ENCODE measurements at regions not wholly inside any gene's neighbourhood (a gene's known extent, or its start where the extent isn't known, plus 50 kb on each side); places are given as distances from the start of the nearest gene placed in this dataset.

DNA sequence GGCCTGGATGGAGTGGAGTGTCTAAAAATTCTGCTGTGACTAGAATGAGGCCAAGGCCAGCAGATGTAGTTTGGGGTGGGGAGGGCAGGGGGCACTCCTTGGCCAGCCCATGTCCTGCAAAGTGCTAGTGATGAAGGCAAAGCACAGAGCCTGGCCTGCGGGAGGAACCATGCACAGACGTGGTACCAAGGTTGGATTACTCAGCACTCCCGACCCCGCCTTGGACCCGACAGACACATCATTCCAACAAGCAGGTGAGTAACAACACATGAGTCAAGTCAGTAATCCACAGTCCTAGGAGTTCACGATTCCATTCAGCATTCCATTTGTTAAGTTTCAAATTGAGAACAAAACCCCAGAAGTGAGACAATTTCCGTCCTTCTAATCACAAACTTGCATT is 317.3 kb downstream of the TCERG1L start:
- no peak for DNase-seq

DNA sequence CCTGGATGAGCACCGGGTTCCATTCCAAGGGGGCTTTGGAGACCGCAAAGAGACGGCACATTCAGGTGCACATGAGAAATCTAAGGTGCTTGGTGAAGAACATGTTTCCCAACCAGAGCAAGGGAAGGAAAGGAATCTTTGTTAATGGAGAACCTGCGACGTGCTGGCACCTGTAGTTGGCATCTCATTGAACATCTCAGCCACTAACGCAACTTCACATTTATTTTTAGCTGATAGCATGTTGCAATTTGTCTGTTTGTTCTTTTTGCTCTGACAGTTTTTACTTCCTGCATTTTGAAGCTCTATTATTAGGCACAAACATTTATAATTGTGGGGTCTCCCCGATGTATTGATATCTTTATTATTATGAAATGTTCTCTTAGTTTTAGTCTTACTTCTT is 316.7 kb downstream of the TCERG1L start:
- no peak for DNase-seq

GRCh38 chr10:130997267-130998045 is 314.1 kb downstream of the TCERG1L start:
- no peak for DNase-seq

- no peak for DNase-seq
Measured at GRCh38 chr10:130998046-130998435, 313.5 kb downstream of the TCERG1L start.

DNA sequence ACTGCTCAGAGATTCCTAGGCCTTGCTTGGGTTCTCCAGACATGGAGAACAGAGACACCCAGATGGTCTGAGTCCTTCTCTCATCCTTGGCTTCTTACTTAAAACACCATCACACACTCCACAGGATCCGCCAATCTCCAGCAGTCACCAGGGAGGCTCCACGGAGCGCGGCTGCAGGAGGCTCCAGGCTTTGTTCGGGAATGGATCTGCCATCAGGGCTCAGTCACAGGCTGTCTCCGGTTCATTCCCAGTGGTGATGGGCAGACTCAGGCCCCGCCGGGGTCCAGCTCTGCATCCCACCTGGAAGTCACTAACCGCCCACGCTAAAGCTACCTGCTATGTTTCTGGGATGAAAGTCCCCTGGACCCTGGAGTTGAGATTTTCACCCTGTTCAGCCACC is 312.9 kb downstream of the TCERG1L start:
- no peak for DNase-seq

DNA sequence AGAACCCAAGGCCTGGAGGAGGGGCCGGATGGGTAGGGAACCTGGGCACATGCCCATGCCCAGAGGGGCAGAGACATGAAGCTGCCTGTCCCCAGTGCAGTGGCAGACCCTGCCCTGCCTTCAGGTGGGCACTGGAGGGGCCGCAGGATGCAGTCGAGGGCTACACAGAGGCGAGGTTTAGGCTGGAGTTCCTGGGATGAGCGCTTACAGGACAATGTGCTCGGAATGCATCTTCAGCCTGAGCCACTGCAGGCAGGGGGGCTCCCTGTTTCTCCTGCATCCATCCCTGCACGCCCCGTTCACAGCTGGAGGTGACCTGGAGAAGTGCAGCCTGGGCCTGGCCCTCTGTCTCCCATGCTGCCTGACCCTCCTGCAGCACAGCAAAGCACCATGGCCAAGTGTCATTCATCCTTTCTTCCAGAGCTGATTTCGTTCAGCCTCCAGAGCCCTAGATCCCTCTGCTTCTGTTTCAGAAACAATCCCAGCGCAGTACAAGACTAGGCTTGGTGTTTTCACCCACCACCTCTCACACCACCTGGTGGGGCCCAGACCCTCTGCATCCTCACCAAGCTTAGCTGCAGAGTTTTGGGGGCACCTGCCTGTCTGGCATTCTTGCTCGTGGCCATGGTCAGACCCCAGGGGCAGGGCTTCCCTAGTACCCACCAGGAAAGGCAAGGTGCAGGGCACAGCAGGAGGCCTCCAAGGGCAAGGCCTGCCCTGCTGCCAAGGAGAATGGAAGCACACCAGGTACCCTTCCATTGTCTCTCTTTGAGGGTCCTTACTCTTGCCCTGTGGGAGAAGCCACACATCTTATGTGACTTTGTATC is 311.9 kb downstream of the TCERG1L start:
- no peak for DNase-seq

GRCh38 chr10:131000244-131000643 is 311.3 kb downstream of the TCERG1L start:
- no peak for DNase-seq

DNA sequence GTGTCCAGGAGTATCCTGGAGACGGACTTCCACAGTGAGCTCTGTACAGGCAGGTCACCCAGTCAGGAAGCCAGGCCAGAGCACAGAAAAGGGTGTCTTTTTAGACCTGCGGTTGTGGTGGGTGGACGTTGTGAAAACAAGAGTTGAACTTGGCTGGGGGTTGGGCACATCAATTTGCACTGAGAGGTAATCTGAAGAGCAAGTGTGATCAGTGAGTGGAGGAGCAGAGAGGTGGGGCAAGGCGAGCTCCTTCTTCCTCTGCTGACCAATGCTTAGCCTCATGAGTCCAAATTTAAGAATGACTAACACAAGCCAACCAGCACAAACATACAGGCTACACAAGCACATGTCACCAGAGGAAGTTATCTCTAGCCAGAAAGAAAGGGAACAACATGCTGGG is 310.8 kb downstream of the TCERG1L start:
- DNase-seq = no peak

DNA sequence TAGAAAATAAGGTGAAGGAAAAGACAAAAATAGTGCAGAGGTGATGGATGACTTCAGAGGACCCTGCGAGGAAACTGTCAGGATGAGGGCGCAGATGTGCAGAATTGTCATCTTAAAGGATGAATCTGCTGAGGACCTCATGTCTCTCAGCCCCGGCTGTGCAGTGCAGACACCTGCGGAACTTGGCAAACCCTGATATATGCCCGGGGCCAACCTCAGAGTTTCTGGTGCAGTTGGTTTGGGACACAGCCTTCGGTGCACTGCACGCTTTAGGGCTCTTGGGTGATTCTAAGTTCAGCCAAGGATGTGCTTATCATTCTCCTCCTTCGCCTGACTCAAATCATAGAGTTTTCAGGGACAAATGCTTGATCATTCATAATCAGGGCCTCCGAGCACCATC is 310.1 kb downstream of the TCERG1L start:
- DNase-seq = no peak

GRCh38 chr10:131002031-131002861 is 309.3 kb downstream of the TCERG1L start:
- DNase-seq = no peak

DNA sequence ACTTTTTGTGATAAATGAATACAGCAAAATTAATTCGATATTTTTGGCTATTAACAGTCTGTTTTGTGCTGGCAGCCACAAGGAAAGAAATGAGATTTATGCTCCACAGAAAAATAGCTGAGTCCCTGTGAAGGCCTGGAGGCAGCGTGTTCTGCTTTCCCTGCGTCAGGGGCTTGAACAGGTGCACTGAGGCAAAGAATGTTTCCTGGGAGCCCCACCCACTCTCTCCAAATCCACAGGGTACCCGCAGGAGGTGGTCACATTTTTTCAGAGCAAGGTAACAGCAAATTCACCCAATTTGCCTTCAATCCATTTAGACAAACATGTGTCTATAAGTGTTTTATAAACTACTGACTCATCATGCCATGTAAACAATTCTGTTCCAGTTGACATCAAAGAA is 308.1 kb downstream of the TCERG1L start:
- DNase-seq = no peak

GRCh38 chr10:131004276-131004675 is 307.2 kb downstream of the TCERG1L start:
- DNase-seq = no peak

DNA sequence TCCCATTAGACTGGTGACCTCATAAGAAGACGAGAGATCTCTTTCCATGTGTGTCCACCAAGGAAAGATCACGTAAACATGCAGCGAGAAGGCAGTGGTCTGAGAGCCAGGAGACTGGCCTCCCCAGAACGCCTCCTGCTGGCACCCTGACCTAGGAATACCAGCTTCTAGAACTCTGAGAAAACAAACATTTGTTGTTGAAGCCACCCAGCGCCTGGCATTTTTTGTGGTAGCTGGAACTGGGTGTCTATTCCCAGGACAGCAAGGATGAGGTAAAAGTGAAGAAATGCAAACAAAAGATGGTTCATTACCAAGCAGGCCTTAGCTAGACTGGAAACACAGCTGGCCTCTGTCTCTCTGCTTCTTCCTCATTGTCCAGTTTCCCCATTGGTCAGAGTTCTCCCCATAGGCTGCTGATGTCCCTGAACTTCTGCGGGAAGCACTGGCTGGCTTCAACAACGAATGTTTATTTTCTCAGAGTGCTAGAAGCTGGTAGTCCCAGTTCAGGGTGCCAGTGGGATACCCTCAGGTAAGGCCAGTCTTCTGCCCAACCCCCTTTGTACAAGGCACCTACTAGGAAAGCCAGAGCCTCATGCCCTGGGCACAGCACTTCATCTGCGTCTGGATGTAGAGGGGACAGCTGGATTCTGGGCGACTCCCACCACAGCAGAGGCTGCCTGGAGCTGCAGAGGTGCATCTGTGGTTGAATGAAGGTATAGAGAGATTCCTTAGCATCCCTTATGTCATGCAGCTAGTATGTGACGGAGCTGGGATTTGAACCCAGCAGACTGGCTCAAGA is 304.9 kb downstream of the TCERG1L start:
- DNase-seq = no peak

- DNase-seq = no peak
Measured at GRCh38 chr10:131009791-131010190, 301.7 kb downstream of the TCERG1L start.

GRCh38 chr10:131010965-131011575 is 300.5 kb downstream of the TCERG1L start:
- DNase-seq = no peak

DNA sequence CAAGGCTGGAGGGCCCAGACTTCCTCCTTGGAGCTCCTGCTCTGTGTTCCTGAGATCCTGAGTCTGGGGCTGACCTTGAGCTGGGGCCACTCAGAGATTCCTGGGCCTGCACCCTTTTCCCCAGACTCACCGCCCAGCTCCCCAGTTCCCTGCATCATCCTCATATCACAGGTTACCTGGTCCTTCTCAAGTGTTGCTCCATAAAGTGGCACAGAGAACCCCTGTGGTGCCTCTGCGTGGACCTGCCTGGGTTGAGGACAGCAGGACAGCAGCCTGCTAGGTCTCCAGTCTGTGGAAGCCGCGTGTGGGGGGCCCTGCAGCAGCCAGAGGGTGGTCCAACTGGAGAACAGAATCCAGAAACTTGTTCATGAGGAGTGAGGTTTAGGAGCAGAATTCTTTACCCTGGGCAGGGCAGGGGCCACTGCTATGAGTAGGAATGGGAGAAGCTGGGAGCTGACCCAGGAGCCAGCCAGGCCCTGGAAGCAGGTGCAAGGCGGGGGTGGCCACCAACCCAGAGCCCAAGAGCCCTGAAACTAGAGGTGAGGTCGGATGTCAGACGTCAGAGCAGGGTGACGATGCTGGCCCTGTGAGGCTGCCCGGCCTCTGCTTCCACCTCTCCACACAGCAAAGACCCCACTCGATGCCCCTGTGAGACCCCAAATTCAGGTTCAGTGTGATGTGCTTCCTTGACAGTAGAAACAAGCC is 299.4 kb downstream of the TCERG1L start:
- no peak for DNase-seq

DNA sequence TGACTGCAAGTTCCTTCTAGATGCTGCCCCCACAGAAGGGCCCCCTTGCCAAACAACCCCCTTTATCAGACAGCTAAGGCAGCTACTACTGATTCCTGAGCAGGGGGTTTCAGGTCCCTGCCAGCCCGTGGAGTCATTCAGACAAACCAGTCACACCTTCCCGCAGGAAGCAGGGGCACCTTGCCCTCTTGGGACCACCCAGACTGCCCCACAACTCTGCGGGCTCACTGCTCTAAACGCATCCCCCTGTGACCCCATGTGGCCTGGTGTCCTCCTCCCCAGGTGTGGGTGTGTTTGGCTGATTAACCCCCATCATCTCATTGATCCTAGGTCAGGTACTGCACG is 298.9 kb downstream of the TCERG1L start:
- no peak for DNase-seq

- DNase-seq = no peak
Measured at GRCh38 chr10:131013281-131013912, 298.1 kb downstream of the TCERG1L start.

- DNase-seq = no peak
Measured at GRCh38 chr10:131014271-131014670, 297.2 kb downstream of the TCERG1L start.

DNA sequence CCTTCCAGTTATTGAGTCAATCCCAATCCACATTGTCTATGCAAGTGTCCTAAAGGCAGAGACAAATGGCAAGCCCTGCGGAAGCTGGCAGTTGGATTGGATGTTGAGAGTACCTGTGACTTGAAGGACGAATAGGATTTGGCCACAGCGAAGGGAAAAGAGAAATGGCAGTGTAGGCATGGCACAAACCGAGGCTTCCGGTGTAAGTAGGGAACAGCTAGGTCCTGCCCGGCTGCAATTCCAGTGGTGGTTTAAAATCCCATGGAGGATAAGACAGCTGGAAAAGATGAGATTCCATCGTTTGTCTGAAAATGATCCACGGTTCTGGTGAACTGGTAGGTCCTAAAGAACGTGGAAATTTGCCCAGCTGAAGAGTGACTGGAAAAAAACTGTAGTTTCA is 296.2 kb downstream of the TCERG1L start:
- DNase-seq = no peak

DNA sequence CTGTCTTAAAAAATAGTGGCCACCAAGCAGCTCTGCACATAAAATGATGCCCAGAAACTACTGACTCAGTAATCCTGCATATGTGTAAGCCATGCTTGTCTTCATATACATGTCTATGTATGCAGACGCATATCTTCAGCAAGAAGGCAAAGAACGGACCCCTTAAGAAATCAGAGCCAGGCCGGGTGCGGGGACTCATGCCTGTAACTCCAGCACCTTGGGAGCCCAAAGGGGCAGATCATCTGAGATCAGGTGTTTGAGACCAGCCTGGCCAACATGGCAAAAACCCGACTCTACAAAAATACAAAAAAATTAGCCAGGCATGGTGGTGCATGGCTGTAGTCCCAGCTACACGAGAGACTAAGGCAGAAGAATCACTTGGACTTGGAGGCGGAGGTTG is 295.0 kb downstream of the TCERG1L start:
- DNase-seq = no peak

All from eye (tissue), 1 donor.